ENCODE measurements at regions not wholly inside any gene's neighbourhood (a gene's known extent, or its start where the extent isn't known, plus 50 kb on each side); places are given as distances from the start of the nearest gene placed in this dataset.

DNA sequence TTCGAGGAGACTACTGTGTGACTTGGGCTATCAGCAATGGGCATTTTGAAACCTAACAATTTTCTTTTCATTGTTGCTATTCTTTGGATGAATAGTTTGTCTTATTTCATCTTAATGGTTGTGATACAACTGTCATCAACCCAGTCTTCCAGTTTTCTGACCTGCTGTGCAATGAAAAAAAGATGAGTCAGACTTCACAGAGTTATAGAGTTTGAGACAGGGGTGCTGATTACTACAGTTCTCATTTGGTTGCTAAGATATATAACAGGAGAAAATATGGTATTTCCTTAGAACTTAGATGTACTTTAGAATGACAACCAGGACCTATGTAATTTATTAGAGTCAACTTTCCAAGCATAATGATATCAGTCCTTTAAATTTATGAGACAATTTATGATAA, 564.4 kb upstream of the NUDT12 start:
- no peak overlapping the region for H3K27ac ChIP-seq
- H3K9me3 ChIP-seq (ENCODE audit: low read depth): no peaks in the 10 kb centered on the region
- no peak overlapping the region for H2AFZ ChIP-seq
- H3K4me2 ChIP-seq: no peak overlapping the region
- H3K36me3 ChIP-seq (replicated peaks; ENCODE audit: insufficient read depth, low read depth): no peaks in the 10 kb centered on the region
- no peak overlapping the region for H3K4me3 ChIP-seq
- no peaks in the 10 kb centered on the region for H3K9me2 ChIP-seq (replicated peaks; ENCODE audit: insufficient read depth)
- no peak for DNase-seq (ENCODE audit: low spot score)
- H3K4me1 ChIP-seq (ENCODE audit: insufficient read depth): no peaks in the 10 kb centered on the region
- no peaks in the 10 kb centered on the region for H3K79me2 ChIP-seq
- WGBS (ENCODE audit: low lambda C conversion rate, missing lambda C conversion rate): 71% methylated on average over 1 of the region's 1 CpG
- no peaks in the 10 kb centered on the region for H3K27me3 ChIP-seq
- H4K20me1 ChIP-seq (ENCODE audit: insufficient read depth, poor library complexity, severe bottlenecking): no peaks in the 10 kb centered on the region
- TF ChIP-seq EZH2 (IDR thresholded peaks at IDR 0.05; ENCODE audit: borderline replicate concordance) (no peak), EZH2phosphoT487 (IDR thresholded peaks at IDR 0.05; ENCODE audit: low read depth, severe bottlenecking, unreplicated experiment) (no peak)
- TF ChIP-seq, protein P1, sequence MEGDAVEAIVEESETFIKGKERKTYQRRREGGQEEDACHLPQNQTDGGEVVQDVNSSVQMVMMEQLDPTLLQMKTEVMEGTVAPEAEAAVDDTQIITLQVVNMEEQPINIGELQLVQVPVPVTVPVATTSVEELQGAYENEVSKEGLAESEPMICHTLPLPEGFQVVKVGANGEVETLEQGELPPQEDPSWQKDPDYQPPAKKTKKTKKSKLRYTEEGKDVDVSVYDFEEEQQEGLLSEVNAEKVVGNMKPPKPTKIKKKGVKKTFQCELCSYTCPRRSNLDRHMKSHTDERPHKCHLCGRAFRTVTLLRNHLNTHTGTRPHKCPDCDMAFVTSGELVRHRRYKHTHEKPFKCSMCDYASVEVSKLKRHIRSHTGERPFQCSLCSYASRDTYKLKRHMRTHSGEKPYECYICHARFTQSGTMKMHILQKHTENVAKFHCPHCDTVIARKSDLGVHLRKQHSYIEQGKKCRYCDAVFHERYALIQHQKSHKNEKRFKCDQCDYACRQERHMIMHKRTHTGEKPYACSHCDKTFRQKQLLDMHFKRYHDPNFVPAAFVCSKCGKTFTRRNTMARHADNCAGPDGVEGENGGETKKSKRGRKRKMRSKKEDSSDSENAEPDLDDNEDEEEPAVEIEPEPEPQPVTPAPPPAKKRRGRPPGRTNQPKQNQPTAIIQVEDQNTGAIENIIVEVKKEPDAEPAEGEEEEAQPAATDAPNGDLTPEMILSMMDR (IDR thresholded peaks at IDR 0.05; ENCODE audit: poor library complexity): no peak

DNA sequence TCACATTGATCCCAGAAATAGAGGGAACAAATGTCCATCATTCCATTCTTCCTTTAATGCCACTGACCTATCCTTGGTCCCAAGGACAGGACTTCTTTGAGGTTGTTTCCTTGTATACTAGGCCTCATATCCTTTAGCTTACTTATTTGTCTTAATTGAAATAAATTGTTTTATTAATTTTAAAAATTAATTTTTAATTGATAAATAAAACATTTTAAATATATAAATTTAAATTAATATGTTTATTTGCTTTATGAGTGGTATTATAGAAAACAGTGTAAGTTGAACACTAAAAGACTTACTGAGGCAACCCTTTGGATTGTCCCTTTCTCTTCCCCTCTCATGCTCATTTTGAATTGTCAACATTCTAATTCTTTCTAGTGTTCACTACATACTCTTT, 556.9 kb upstream of the NUDT12 start:
- TF ChIP-seq EZH2 (IDR thresholded peaks at IDR 0.05; ENCODE audit: borderline replicate concordance): no peak

DNA sequence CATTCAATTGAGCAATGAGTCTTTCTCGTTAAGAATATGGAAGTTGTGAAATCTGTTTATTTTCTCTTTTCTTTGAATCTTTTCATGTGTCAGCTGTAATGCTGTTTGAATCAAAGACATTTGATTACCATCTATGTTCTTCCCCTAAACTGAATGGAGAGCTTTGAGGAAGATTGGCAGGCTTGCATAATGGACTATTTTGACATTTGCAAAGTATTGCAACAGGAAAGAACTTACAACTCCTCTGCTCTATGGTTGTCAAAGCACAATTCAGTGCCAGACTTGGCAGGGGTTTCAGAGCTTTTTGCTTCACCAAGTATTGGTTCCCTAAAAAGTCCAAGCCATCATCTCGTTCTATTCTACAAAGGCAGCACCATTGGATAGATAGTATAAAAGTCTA, 549.0 kb upstream of the NUDT12 start:
- no peak for DNase-seq (ENCODE audit: low spot score)
- TF ChIP-seq EZH2 (IDR thresholded peaks at IDR 0.05; ENCODE audit: borderline replicate concordance): no peak
- no peak for TF ChIP-seq EZH2phosphoT487 (IDR thresholded peaks at IDR 0.05; ENCODE audit: low read depth, severe bottlenecking, unreplicated experiment)
- TF ChIP-seq, protein P1 (IDR thresholded peaks at IDR 0.05; ENCODE audit: poor library complexity): no peak
- no peaks in the 10 kb centered on the region for H3K9me3 ChIP-seq (ENCODE audit: low read depth)
- H2AFZ ChIP-seq: no peak overlapping the region
- H3K9me2 ChIP-seq (replicated peaks; ENCODE audit: insufficient read depth): no peaks in the 10 kb centered on the region
- H3K4me2 ChIP-seq: no peak overlapping the region
- 86% methylated on average over 2 of the region's 2 CpGs for WGBS (ENCODE audit: low lambda C conversion rate, missing lambda C conversion rate)
- no peak overlapping the region for H3K27ac ChIP-seq
- H3K4me1 ChIP-seq (ENCODE audit: insufficient read depth): no peaks in the 10 kb centered on the region
- H3K27me3 ChIP-seq: no peaks in the 10 kb centered on the region
- no peaks in the 10 kb centered on the region for H3K36me3 ChIP-seq (replicated peaks; ENCODE audit: insufficient read depth, low read depth)
- no peaks in the 10 kb centered on the region for H4K20me1 ChIP-seq (ENCODE audit: insufficient read depth, poor library complexity, severe bottlenecking)
- H3K79me2 ChIP-seq: no peaks in the 10 kb centered on the region
- no peak overlapping the region for H3K4me3 ChIP-seq

More for the DNA sequence above, 556.9 kb upstream of the NUDT12 start:
- H2AFZ ChIP-seq: no peak overlapping the region
- no peaks in the 10 kb centered on the region for H3K79me2 ChIP-seq
- peaks cover 3% of the 10 kb centered on the region for H3K4me1 ChIP-seq (ENCODE audit: insufficient read depth)
- no peak overlapping the region for H3K4me3 ChIP-seq
- no peak overlapping the region for H3K27ac ChIP-seq
- H3K9me2 ChIP-seq (replicated peaks; ENCODE audit: insufficient read depth): no peaks in the 10 kb centered on the region
- H3K36me3 ChIP-seq (replicated peaks; ENCODE audit: insufficient read depth, low read depth): no peaks in the 10 kb centered on the region
- H3K27me3 ChIP-seq: no peaks in the 10 kb centered on the region
- no peaks in the 10 kb centered on the region for H3K9me3 ChIP-seq (ENCODE audit: low read depth)
- DNase-seq (ENCODE audit: low spot score): no peak
- H3K4me2 ChIP-seq: no peak overlapping the region
- no peaks in the 10 kb centered on the region for H4K20me1 ChIP-seq (ENCODE audit: insufficient read depth, poor library complexity, severe bottlenecking)

DNA sequence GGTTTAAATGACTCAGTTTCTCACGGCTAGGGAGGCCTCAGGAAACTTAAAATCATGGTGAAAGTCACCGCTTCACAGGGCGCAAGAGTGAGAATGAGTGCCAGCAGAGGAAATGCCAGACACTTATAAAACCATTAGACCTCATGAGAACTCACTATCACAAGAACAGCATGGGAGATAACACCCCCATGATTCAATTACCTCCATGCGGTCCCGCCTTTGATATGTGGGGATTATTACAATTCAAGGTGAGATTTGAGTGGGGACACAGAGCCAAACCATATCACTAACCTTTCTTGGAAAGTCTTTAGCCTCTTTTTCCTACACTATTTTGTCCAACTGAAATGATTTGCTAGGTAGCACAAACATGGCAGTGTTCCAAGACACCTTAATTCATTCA, 533.9 kb upstream of the NUDT12 start:
- Histone ChIP-seq H2AFZ (no peak overlapping the region), H3K79me2 (no peaks in the 10 kb centered on the region), H3K4me3 (no peak overlapping the region), H3K27me3 (no peaks in the 10 kb centered on the region), H3K9me3 (ENCODE audit: low read depth) (no peaks in the 10 kb centered on the region), H3K9me2 (replicated peaks; ENCODE audit: insufficient read depth) (no peaks in the 10 kb centered on the region), H3K4me2 (no peak overlapping the region), H4K20me1 (ENCODE audit: insufficient read depth, poor library complexity, severe bottlenecking) (no peaks in the 10 kb centered on the region), H3K4me1 (ENCODE audit: insufficient read depth) (no peaks in the 10 kb centered on the region), H3K36me3 (replicated peaks; ENCODE audit: insufficient read depth, low read depth) (no peaks in the 10 kb centered on the region), H3K27ac (no peak overlapping the region)
- DNase-seq (ENCODE audit: low spot score): no peak
- 93% methylated on average over 5 of the region's 5 CpGs for WGBS (ENCODE audit: low lambda C conversion rate, missing lambda C conversion rate)
- no peak for TF ChIP-seq EZH2 (IDR thresholded peaks at IDR 0.05; ENCODE audit: borderline replicate concordance)
- no peak for TF ChIP-seq EZH2phosphoT487 (IDR thresholded peaks at IDR 0.05; ENCODE audit: low read depth, severe bottlenecking, unreplicated experiment)
- TF ChIP-seq, protein P1 (IDR thresholded peaks at IDR 0.05; ENCODE audit: poor library complexity): no peak
